H1 (cell line): ENCODE measurements at regions not wholly inside any gene's neighbourhood (a gene's known extent, or its start where the extent isn't known, plus 50 kb on each side); places are given as distances from the start of the nearest gene placed in this dataset.

ENCODE experiments used
- CTCF ChIA-PET: fragments of 300-600 bp; sonication (Branson Sonifier 250); formaldehyde crosslinking; loops from one replicate; lab custom pipeline; 2021; ENCODE audit not compliant: partially characterized antibody; lab: Charles Lee
- POLR2A ChIA-PET: fragments of 300-600 bp; sonication (Branson Sonifier 250); formaldehyde crosslinking; loops from one replicate; lab custom pipeline; 2021; ENCODE audit warnings: inconsistent platforms; ENCODE audit not compliant: partially characterized antibody; lab: Charles Lee
- DNase-seq, 2 experiments: peaks; one replicate each; pipeline versions ENCODE4 v3.0.0 to v3.0.0-alpha.2; 2010 to 2022; ENCODE audit warnings: low spot score in 2 of 2, low read depth in 1 of 2, mixed read lengths in 1 of 2
- FAIRE-seq: peaks from 2 replicates; lab custom pipeline; 2011; peaks lifted over from hg19 to GRCh38; lab: Jason Lieb, UNC
- H2AFZ ChIP-seq: 2 replicates; pipeline ENCODE4 v1.8.1; 2012; ENCODE audit warnings: low read length, inconsistent platforms
- H2AK5ac ChIP-seq: 2 replicates; pipeline ENCODE4 v1.6.1; 2013; ENCODE audit warnings: low read depth, low read length
- H2BK120ac ChIP-seq: replicated peaks from 2 replicates; pipeline ENCODE3; 2013; ENCODE audit warnings: low read depth, low read length, inconsistent platforms
- H2BK12ac ChIP-seq: 2 replicates; pipeline ENCODE4 v1.6.1; 2013; ENCODE audit warnings: low read depth, low read length
- H2BK15ac ChIP-seq: 2 replicates; pipeline ENCODE4 v1.6.1; 2013; ENCODE audit warnings: low read length
- H2BK20ac ChIP-seq: 2 replicates; pipeline ENCODE4 v1.6.1; 2013; ENCODE audit warnings: low read length
- H2BK5ac ChIP-seq: 2 replicates; pipeline ENCODE4 v1.6.1; 2013; ENCODE audit warnings: low read depth, low read length
- H3K14ac ChIP-seq: 2 replicates; pipeline ENCODE4 v1.6.1; 2013; ENCODE audit warnings: inconsistent platforms; ENCODE audit not compliant: insufficient read length
- H3K18ac ChIP-seq: 2 replicates; pipeline ENCODE4 v1.6.1; 2013; ENCODE audit warnings: low read length; ENCODE audit errors: extremely low read depth
- H3K23ac ChIP-seq: 2 replicates; pipeline ENCODE4 v1.6.1; 2013; ENCODE audit warnings: inconsistent platforms; ENCODE audit not compliant: insufficient read length
- H3K23me2 ChIP-seq: 2 replicates; pipeline ENCODE4 v1.6.1; 2013; ENCODE audit warnings: low read depth, low read length
- H3K27ac ChIP-seq: 2 replicates; pipeline ENCODE4 v1.6.1; 2011; ENCODE audit warnings: low read depth, low read length, inconsistent platforms
- H3K27me3 ChIP-seq, 4 experiments: replicated peaks in 1 of 4; 1 replicate in 1 of 4; 2 replicates in 3 of 4; pipeline versions ENCODE4 v1.6.1 to v1.8.1; 2011 to 2013; ENCODE audit warnings: low read length in 3 of 4, mild to moderate bottlenecking in 3 of 4, inconsistent platforms in 2 of 4, mixed read lengths in 2 of 4, moderate library complexity in 1 of 4; ENCODE audit not compliant: control insufficient read depth in 3 of 4, insufficient read depth in 3 of 4; ENCODE audit errors: extremely low read depth in 1 of 4
- H3K36me3 ChIP-seq, 4 experiments: 2 replicates each; pipeline versions ENCODE4 v1.6.1 to v1.8.1; 2011 to 2013; ENCODE audit warnings: mild to moderate bottlenecking in 4 of 4, low read length in 3 of 4, moderate library complexity in 2 of 4, control low read depth in 1 of 4, inconsistent platforms in 1 of 4; ENCODE audit not compliant: insufficient read depth in 4 of 4, control insufficient read depth in 2 of 4
- H3K4ac ChIP-seq: replicated peaks from 2 replicates; pipeline ENCODE3; 2013; ENCODE audit warnings: low read length, low read depth, mixed read lengths, inconsistent platforms; ENCODE audit not compliant: insufficient read length
- H3K4me1 ChIP-seq, 4 experiments: replicated peaks in 1 of 4; 1 replicate in 1 of 4; 2 replicates in 3 of 4; pipeline versions ENCODE4 v1.6.1 to v1.8.1; 2011 to 2013; ENCODE audit warnings: low read length in 3 of 4, inconsistent platforms in 2 of 4, mixed read lengths in 1 of 4; ENCODE audit not compliant: insufficient read depth in 4 of 4, control insufficient read depth in 3 of 4
- H3K4me2 ChIP-seq, 2 experiments: 2 replicates each; pipeline versions ENCODE4 v1.6.1 to v1.8.1; 2011 to 2013; ENCODE audit warnings: low read depth in 2 of 2, low read length in 2 of 2, control low read depth in 1 of 2, inconsistent platforms in 1 of 2, mild to moderate bottlenecking in 1 of 2; ENCODE audit not compliant: insufficient read depth in 1 of 2
- H3K4me3 ChIP-seq, 4 experiments: fragments of 200-600, 300-600 bp in 1 of 4; sonication (generic), shearing (Covaris generic), sonication (Bioruptor Twin) in 1 of 4; 2 replicates each; pipeline versions ENCODE4 v1.5.1 to v1.8.1; 2011 to 2016; ENCODE audit warnings: low read length in 4 of 4, low read depth in 3 of 4, control low read depth in 2 of 4, inconsistent platforms in 2 of 4, mild to moderate bottlenecking in 2 of 4, mixed read lengths in 1 of 4, moderate library complexity in 1 of 4; ENCODE audit not compliant: insufficient read depth in 2 of 4; ENCODE audit errors: extremely low read depth in 1 of 4
- H3K56ac ChIP-seq: replicated peaks from 2 replicates; pipeline ENCODE3; 2013; ENCODE audit warnings: low read depth, mild to moderate bottlenecking, mixed read lengths, low read length, inconsistent platforms; ENCODE audit not compliant: insufficient read length
- H3K79me1 ChIP-seq: 2 replicates; pipeline ENCODE4 v1.6.1; 2013; ENCODE audit warnings: low read depth, low read length, control low read depth
- H3K79me2 ChIP-seq, 2 experiments: 2 replicates each; pipeline versions ENCODE4 v1.6.1 to v1.8.1; 2012 to 2013; ENCODE audit warnings: low read length in 2 of 2, mild to moderate bottlenecking in 2 of 2, inconsistent platforms in 1 of 2; ENCODE audit not compliant: insufficient read depth in 2 of 2, control insufficient read depth in 1 of 2
- H3K9ac ChIP-seq, 4 experiments: replicated peaks in 1 of 4; 1 replicate in 1 of 4; 2 replicates in 3 of 4; pipeline versions ENCODE4 v1.6.1 to v1.8.1; 2011 to 2013; ENCODE audit warnings: low read depth in 3 of 4, low read length in 3 of 4, control low read depth in 2 of 4, mild to moderate bottlenecking in 2 of 4, moderate library complexity in 2 of 4, inconsistent platforms in 1 of 4; ENCODE audit errors: extremely low read depth in 1 of 4
- H3K9me3 ChIP-seq, 2 experiments: 2 replicates each; pipeline versions ENCODE4 v1.6.1 to v1.8.1; 2012 to 2013; ENCODE audit warnings: mild to moderate bottlenecking in 2 of 2, moderate library complexity in 2 of 2, control low read depth in 1 of 2, inconsistent platforms in 1 of 2, low read depth in 1 of 2, low read length in 1 of 2, mixed read lengths in 1 of 2; ENCODE audit not compliant: insufficient read depth in 2 of 2
- H4K20me1 ChIP-seq, 2 experiments: replicated peaks in 1 of 2; 2 replicates each; pipeline versions ENCODE3 to v1.8.1; 2011 to 2013; ENCODE audit warnings: inconsistent platforms in 2 of 2, low read length in 2 of 2, mild to moderate bottlenecking in 1 of 2; ENCODE audit not compliant: insufficient read depth in 2 of 2, control insufficient read depth in 1 of 2
- H4K5ac ChIP-seq: 2 replicates; pipeline ENCODE4 v1.6.1; 2013; ENCODE audit warnings: low read length, low read depth, mixed read lengths, inconsistent platforms; ENCODE audit not compliant: insufficient read length
- H4K8ac ChIP-seq: 2 replicates; pipeline ENCODE4 v1.8.0; 2013; ENCODE audit warnings: mild to moderate bottlenecking, moderate library complexity, low read length, inconsistent platforms; ENCODE audit not compliant: insufficient read depth; ENCODE audit errors: extremely low read depth
- H4K91ac ChIP-seq: replicated peaks from 2 replicates; pipeline ENCODE3; 2013; ENCODE audit warnings: low read length, mixed read lengths, inconsistent platforms; ENCODE audit not compliant: insufficient read length
- BACH1 ChIP-seq: IDR thresholded peaks from 2 replicates; pipeline ENCODE4 v1.6.1; 2012; ENCODE audit warnings: low read length, improper control_type of control experiment
- CHD1 ChIP-seq: IDR thresholded peaks from 2 replicates; pipeline ENCODE4 v1.6.1; 2012; ENCODE audit warnings: low read depth, low read length, improper control_type of control experiment
- EZH2 ChIP-seq: fragments of 200-600 bp; sonication (generic); IDR thresholded peaks from 2 replicates; pipeline ENCODE4 v1.7.1; 2012; ENCODE audit warnings: low read depth, mild to moderate bottlenecking, moderate library complexity, low read length, inconsistent platforms; ENCODE audit not compliant: severe bottlenecking
- NANOG ChIP-seq: IDR thresholded peaks from 2 replicates; pipeline ENCODE4 v1.6.1; 2011; ENCODE audit warnings: low read length, low read depth, mild to moderate bottlenecking, inconsistent platforms; ENCODE audit not compliant: insufficient read depth, poor library complexity, severe bottlenecking
- RXRA ChIP-seq: IDR thresholded peaks from 2 replicates; pipeline ENCODE4 v1.6.1; 2011; ENCODE audit warnings: low read depth, mild to moderate bottlenecking, low read length, moderate library complexity; ENCODE audit not compliant: insufficient read depth
- WGBS, 2 experiments: shearing (Covaris generic) in 1 of 2; methylation state at CpG; one replicate each; pipeline versions ENCODE4 v1.1.6 to v1.1.7; 2013 to 2015; ENCODE audit warnings: low lambda C conversion rate in 2 of 2, mixed read lengths in 2 of 2, inconsistent platforms in 1 of 2, low coverage in 1 of 2, missing lambda C conversion rate in 1 of 2; ENCODE audit not compliant: insufficient replicate concordance in 2 of 2, insufficient coverage in 1 of 2, insufficient read length in 1 of 2; ENCODE audit errors: extremely low coverage in 1 of 2, missing lambda C conversion rate in 1 of 2; 5-methylcytosine and 5-hydroxymethylcytosine counted together

DNA sequence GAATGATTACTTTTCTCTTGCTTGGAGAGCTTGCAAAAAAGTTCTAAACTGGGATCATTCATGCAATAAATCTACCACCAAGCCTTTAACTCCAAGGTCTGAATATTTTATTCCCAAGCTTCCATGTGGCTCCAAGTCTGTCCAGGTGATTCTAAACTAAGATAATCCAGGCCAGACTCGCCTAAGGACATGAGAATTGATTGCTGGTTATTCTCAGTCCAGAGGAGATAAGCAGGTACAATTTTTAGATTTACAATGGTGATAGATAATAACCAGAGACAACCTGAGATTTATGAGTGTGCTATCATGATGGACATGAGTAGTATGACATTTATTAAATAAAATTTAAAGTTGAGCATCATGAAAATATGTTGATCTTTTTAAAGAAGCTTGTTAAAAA is 156.5 kb upstream of the SPRY2 start:
- Histone ChIP-seq H2BK12ac (no peak overlapping the region), H3K4me1 (no peaks in the 10 kb centered on the region), H3K14ac (no peak overlapping the region), H2BK5ac (no peak overlapping the region), H3K36me3 (no peaks in the 10 kb centered on the region), H3K79me1 (no peaks in the 10 kb centered on the region), H3K4ac (no peak overlapping the region), H3K4me3 (no peak overlapping the region), H2BK15ac (no peak overlapping the region), H3K9ac (no peak overlapping the region), H3K23me2 (no peaks in the 10 kb centered on the region), H4K20me1 (no peaks in the 10 kb centered on the region), H4K91ac (no peak overlapping the region), H4K8ac (no peak overlapping the region), H2AK5ac (no peak overlapping the region), H3K27me3 (no peaks in the 10 kb centered on the region), H3K18ac (no peak overlapping the region), H3K4me2 (no peak overlapping the region), H2AFZ (no peak overlapping the region), H3K79me2 (no peaks in the 10 kb centered on the region), H2BK120ac (no peak overlapping the region), H3K27ac (no peak overlapping the region), H2BK20ac (no peak overlapping the region), H3K9me3 (no peaks in the 10 kb centered on the region), H3K23ac (no peak overlapping the region), H4K5ac (no peak overlapping the region), H3K56ac (no peak overlapping the region)
- POLR2A ChIA-PET, result no interaction called here
- CTCF ChIA-PET, result interaction anchor here (0.8 to 1.3 kb wide), 2 partner anchors 15 to 80 kb away, joined by 3 read pairs; no protein-coding TSS in a partner anchor
- FAIRE-seq, result no peak
- DNase-seq, result no peak
- 84% methylated on average over 1 of the region's 1 CpG; no CpG with 5 or more reads in 1 of the 2 experiments for WGBS, 2 experiments
- no peak for TF ChIP-seq BACH1
- no peak for TF ChIP-seq RXRA
- no peak for TF ChIP-seq CHD1
- no peak for TF ChIP-seq EZH2
- no peak for TF ChIP-seq NANOG
